K562 (cell line): ENCODE measurements at regions not wholly inside any gene's neighbourhood (a gene's known extent, or its start where the extent isn't known, plus 50 kb on each side); places are given as distances from the start of the nearest gene placed in this dataset.

Source experiments
- BCL6 ChIP-seq: fragments of 250-450 bp; sonication (Bioruptor Pico); IDR thresholded peaks from 2 replicates; pipeline ENCODE4 v1.4.0; 2020
- CBX2 ChIP-seq: fragments of 200-600 bp; sonication (generic); IDR thresholded peaks from one replicate; pipeline ENCODE4 v1.6.1; 2012; ENCODE audit warnings: mild to moderate bottlenecking, low read length, inconsistent platforms; ENCODE audit not compliant: insufficient read depth, poor library complexity, severe bottlenecking
- CXXC5 ChIP-seq: fragments of 250-450 bp; sonication (Bioruptor Pico); IDR thresholded peaks from 2 replicates; pipeline ENCODE4 v1.8.0; 2022; ENCODE audit warnings: inconsistent platforms, mild to moderate bottlenecking, moderate library complexity
- GABPA ChIP-seq: fragments of 200-800 bp; sonication (Bioruptor generic); conservative IDR thresholded peaks from 2 replicates; pipeline ENCODE4 v1.6.1; 2016; ENCODE audit warnings: low read depth, missing genetic modification characterization, missing compliant biosample characterization
- GABPB2 ChIP-seq: fragments of 250-450 bp; sonication (Bioruptor Pico); conservative IDR thresholded peaks from 2 replicates; pipeline ENCODE4 v1.5.1; 2021; ENCODE audit warnings: mild to moderate bottlenecking
- GTF2F1 ChIP-seq: IDR thresholded peaks from 2 replicates; pipeline ENCODE4 v1.6.1; 2011; ENCODE audit warnings: low read depth, low read length, improper control_type of control experiment
- HDAC2 ChIP-seq: fragments of 450-650 bp; IDR thresholded peaks from 2 replicates; pipeline ENCODE4 v1.6.1; 2016; ENCODE audit warnings: mild to moderate bottlenecking
- HLTF ChIP-seq: fragments of 450-650 bp; IDR thresholded peaks from 2 replicates; pipeline ENCODE4 v1.6.1; 2016
- HNRNPUL1 ChIP-seq: fragments of 200-400 bp; formaldehyde crosslinking; IDR thresholded peaks from 2 replicates; pipeline ENCODE4 v1.6.1; 2017; ENCODE audit warnings: low read length
- MCM2 ChIP-seq: fragments of 450-650 bp; IDR thresholded peaks from 2 replicates; pipeline ENCODE4 v1.6.1; 2017; ENCODE audit warnings: low read depth, mild to moderate bottlenecking
- MEIS2 ChIP-seq: fragments of 450-650 bp; IDR thresholded peaks from 2 replicates; pipeline ENCODE4 v1.6.1; 2014; ENCODE audit warnings: mild to moderate bottlenecking; ENCODE audit not compliant: partially characterized antibody
- MTF1 ChIP-seq: fragments of 250-450 bp; sonication (Bioruptor Pico); IDR thresholded peaks from 2 replicates; pipeline ENCODE4 v1.9.0; 2021; ENCODE audit warnings: moderate library complexity, mild to moderate bottlenecking, inconsistent platforms, borderline replicate concordance
- POLR2B ChIP-seq: fragments of 450-650 bp; IDR thresholded peaks from 2 replicates; pipeline ENCODE4 v1.6.1; 2018; ENCODE audit warnings: low read depth; ENCODE audit not compliant: partially characterized antibody
- PYGO2 ChIP-seq: fragments of 450-650 bp; IDR thresholded peaks from 2 replicates; pipeline ENCODE4 v1.6.1; 2016; ENCODE audit warnings: mild to moderate bottlenecking, missing genetic modification characterization, moderate library complexity, missing compliant biosample characterization
- SLC30A9 ChIP-seq: fragments of 250-450 bp; sonication (Bioruptor Pico); IDR thresholded peaks from 2 replicates; pipeline ENCODE4 v1.8.0; 2022; ENCODE audit warnings: mild to moderate bottlenecking, moderate library complexity
- SOX6 ChIP-seq: fragments of 450-650 bp; IDR thresholded peaks from 2 replicates; pipeline ENCODE4 v1.6.1; 2014; ENCODE audit warnings: mild to moderate bottlenecking
- XRCC3 ChIP-seq: fragments of 450-650 bp; IDR thresholded peaks from 2 replicates; pipeline ENCODE4 v1.6.1; 2017; ENCODE audit warnings: mild to moderate bottlenecking, moderate library complexity
- ZBTB7A ChIP-seq: IDR thresholded peaks from 2 replicates; pipeline ENCODE4 v1.6.1; 2011; ENCODE audit warnings: low read depth, mild to moderate bottlenecking, low read length, moderate library complexity, borderline replicate concordance; ENCODE audit not compliant: control insufficient read depth
- ZNF707 ChIP-seq: fragments of 250-450 bp; sonication (Bioruptor Pico); conservative IDR thresholded peaks from 2 replicates; pipeline ENCODE4 v1.8.0; 2022; ENCODE audit warnings: inconsistent platforms, mild to moderate bottlenecking, moderate library complexity
- ZNF717 ChIP-seq: fragments of 250-450 bp; sonication (Bioruptor Pico); IDR thresholded peaks from 2 replicates; pipeline ENCODE4 v1.5.0; 2021
- TF ChIP-seq, protein P1 (sequence below), 2 experiments: IDR thresholded peaks in 1 of 2; conservative IDR thresholded peaks in 1 of 2; 2 replicates each; pipeline ENCODE4 v1.6.1; 2016; ENCODE audit warnings: low read depth in 2 of 2, mild to moderate bottlenecking in 1 of 2, missing compliant biosample characterization in 1 of 2, missing genetic modification characterization in 1 of 2, moderate library complexity in 1 of 2
- TF ChIP-seq, protein P2 (sequence below): fragments of 250-450 bp; sonication (Bioruptor Pico); IDR thresholded peaks from 2 replicates; pipeline ENCODE4 v1.4.0; 2020
- TF ChIP-seq, protein P3 (sequence below): fragments of 250-450 bp; sonication (Bioruptor Pico); IDR thresholded peaks from 2 replicates; pipeline ENCODE4 v1.8.0; 2022; ENCODE audit warnings: inconsistent platforms, mild to moderate bottlenecking, moderate library complexity, borderline replicate concordance
- TF ChIP-seq, protein P4 (sequence below), 2 experiments: IDR thresholded peaks; 2 replicates each; pipeline ENCODE4 v1.6.1; 2012; ENCODE audit warnings: improper control_type of control experiment in 2 of 2, low read depth in 2 of 2, low read length in 2 of 2, borderline replicate concordance in 1 of 2

DNA sequence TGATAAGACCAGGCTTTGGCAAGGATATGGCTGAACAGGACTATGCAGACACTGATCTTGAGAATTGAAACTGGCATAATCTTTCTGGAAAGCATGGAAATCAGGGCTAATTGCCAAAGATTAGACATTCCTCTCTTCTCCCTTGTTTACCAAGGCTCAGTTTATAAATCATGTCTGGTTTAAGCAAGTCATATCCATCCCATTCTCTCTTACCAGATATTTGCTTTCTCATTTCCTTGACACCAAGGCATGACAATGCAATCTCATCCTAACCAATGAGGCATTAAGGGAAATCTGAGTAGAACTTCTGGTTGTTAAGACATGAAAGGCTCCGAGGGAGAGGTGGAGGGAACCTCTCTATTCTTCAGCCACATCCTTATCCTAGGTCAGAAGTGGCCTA lies 110.3 kb upstream of the CEP85L start (continued):
- TF ChIP-seq, protein P1, sequence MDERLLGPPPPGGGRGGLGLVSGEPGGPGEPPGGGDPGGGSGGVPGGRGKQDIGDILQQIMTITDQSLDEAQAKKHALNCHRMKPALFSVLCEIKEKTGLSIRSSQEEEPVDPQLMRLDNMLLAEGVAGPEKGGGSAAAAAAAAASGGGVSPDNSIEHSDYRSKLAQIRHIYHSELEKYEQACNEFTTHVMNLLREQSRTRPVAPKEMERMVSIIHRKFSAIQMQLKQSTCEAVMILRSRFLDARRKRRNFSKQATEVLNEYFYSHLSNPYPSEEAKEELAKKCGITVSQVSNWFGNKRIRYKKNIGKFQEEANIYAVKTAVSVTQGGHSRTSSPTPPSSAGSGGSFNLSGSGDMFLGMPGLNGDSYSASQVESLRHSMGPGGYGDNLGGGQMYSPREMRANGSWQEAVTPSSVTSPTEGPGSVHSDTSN (CRISPR knock-in tag; IDR thresholded peaks at IDR 0.05; ENCODE audit: low read depth), result no peak
- TF ChIP-seq, protein P1 (tag; conservative IDR thresholded peaks at IDR 0.05; ENCODE audit: low read depth), result peak; percentile 92
- TF ChIP-seq MTF1 (CRISPR knock-in tag), result no peak
- peak; percentile 95 for TF ChIP-seq MEIS2
- peak; percentile 42; the same call in 1 of the 2 replicates for TF ChIP-seq SOX6
- no peak for TF ChIP-seq HNRNPUL1
- no peak for TF ChIP-seq POLR2B
- TF ChIP-seq, protein P2, sequence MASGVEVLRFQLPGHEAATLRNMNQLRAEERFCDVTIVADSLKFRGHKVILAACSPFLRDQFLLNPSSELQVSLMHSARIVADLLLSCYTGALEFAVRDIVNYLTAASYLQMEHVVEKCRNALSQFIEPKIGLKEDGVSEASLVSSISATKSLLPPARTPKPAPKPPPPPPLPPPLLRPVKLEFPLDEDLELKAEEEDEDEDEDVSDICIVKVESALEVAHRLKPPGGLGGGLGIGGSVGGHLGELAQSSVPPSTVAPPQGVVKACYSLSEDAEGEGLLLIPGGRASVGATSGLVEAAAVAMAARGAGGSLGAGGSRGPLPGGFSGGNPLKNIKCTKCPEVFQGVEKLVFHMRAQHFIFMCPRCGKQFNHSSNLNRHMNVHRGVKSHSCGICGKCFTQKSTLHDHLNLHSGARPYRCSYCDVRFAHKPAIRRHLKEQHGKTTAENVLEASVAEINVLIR (CRISPR knock-in tag), result no peak
- TF ChIP-seq CXXC5 (CRISPR knock-in tag), result no peak
- no peak for TF ChIP-seq PYGO2
- TF ChIP-seq SLC30A9, result no peak
- no peak for TF ChIP-seq ZBTB7A
- TF ChIP-seq HDAC2, result peak; percentile 64
- TF ChIP-seq ZNF717 (CRISPR knock-in tag), result no peak
- TF ChIP-seq XRCC3, result no peak
- TF ChIP-seq CBX2, result no peak
- no peak for TF ChIP-seq MCM2
- TF ChIP-seq, protein P3, sequence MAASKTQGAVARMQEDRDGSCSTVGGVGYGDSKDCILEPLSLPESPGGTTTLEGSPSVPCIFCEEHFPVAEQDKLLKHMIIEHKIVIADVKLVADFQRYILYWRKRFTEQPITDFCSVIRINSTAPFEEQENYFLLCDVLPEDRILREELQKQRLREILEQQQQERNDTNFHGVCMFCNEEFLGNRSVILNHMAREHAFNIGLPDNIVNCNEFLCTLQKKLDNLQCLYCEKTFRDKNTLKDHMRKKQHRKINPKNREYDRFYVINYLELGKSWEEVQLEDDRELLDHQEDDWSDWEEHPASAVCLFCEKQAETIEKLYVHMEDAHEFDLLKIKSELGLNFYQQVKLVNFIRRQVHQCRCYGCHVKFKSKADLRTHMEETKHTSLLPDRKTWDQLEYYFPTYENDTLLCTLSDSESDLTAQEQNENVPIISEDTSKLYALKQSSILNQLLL (CRISPR knock-in tag), result no peak
- TF ChIP-seq GABPB2 (CRISPR knock-in tag), result no peak
- no peak for TF ChIP-seq ZNF707 (CRISPR knock-in tag)
- no peak for TF ChIP-seq GTF2F1
- TF ChIP-seq, protein P4, sequence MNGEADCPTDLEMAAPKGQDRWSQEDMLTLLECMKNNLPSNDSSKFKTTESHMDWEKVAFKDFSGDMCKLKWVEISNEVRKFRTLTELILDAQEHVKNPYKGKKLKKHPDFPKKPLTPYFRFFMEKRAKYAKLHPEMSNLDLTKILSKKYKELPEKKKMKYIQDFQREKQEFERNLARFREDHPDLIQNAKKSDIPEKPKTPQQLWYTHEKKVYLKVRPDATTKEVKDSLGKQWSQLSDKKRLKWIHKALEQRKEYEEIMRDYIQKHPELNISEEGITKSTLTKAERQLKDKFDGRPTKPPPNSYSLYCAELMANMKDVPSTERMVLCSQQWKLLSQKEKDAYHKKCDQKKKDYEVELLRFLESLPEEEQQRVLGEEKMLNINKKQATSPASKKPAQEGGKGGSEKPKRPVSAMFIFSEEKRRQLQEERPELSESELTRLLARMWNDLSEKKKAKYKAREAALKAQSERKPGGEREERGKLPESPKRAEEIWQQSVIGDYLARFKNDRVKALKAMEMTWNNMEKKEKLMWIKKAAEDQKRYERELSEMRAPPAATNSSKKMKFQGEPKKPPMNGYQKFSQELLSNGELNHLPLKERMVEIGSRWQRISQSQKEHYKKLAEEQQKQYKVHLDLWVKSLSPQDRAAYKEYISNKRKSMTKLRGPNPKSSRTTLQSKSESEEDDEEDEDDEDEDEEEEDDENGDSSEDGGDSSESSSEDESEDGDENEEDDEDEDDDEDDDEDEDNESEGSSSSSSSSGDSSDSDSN (IDR thresholded peaks at IDR 0.05; ENCODE audit: borderline replicate concordance in 1 of 2, low read depth in 2 of 2, low read length in 2 of 2), result no peak
- no peak for TF ChIP-seq BCL6
- TF ChIP-seq GABPA (tag), result no peak
- TF ChIP-seq HLTF, result no peak
